Lower lobe of right lung (tissue), 2 donors: ENCODE measurements at regions not wholly inside any gene's neighbourhood (a gene's known extent, or its start where the extent isn't known, plus 50 kb on each side); places are given as distances from the start of the nearest gene placed in this dataset.

Source experiments
- ATAC-seq, 2 donors: fragments of 200-7000 bp; cut with Tn5 transposase; one replicate each; pipeline ENCODE4 v1.9.1; 2020 to 2022; ENCODE audit warnings: mild to moderate bottlenecking in 2 of 2, moderate library complexity in 2 of 2
- DNase-seq: peaks from one replicate; pipeline ENCODE4 v3.0.0-alpha.2; 2020
- H3K27ac ChIP-seq: fragments of 200-600 bp; one replicate; pipeline ENCODE4 v1.8.0; 2022
- H3K27me3 ChIP-seq: fragments of 200-600 bp; one replicate; pipeline ENCODE4 v1.8.0; 2022; ENCODE audit warnings: low read depth
- H3K36me3 ChIP-seq: fragments of 200-600 bp; one replicate; pipeline ENCODE4 v1.8.0; 2022; ENCODE audit warnings: mild to moderate bottlenecking
- H3K4me1 ChIP-seq: fragments of 200-600 bp; one replicate; pipeline ENCODE4 v1.8.0; 2022
- H3K4me3 ChIP-seq: fragments of 200-600 bp; one replicate; pipeline ENCODE4 v1.8.0; 2022; ENCODE audit warnings: mild to moderate bottlenecking
- H3K9me3 ChIP-seq: fragments of 200-600 bp; one replicate; pipeline ENCODE4 v1.8.0; 2022
- intact Hi-C: fragments of 100-400 bp; cut with DNase I; formaldehyde crosslinking; loops from one replicate; pipeline ENCODE4 v1.11.0; 2022
- TF ChIP-seq, protein P1 (sequence below): fragments of 200-600 bp; IDR thresholded peaks from one replicate; pipeline ENCODE4 v1.8.0; 2022; ENCODE audit warnings: antibody characterized with exemption, mild to moderate bottlenecking
- donor health status: DM: no; HTN: yes; CAD: no; lungs with severe emphysema.

DNA sequence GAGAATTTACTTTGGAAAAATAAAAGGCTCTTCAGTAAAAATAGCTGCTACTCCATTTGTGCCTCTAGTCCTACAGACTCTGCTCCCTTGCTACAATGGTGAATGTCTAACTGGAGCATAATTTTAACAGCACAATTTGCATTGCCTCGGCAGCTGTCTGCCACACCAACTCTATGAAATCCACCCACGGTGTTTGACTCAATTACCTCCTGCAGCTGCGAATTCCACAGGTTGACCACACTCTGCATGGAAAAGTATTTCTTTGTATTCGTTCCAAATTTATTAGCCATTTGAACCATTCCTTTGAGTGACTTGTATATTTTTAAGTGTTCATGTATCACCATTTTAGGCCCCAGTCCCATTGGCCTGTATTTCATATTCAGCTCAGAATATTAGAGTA is 182.1 kb upstream of the CCDC68 start:
- TF ChIP-seq, protein P1, sequence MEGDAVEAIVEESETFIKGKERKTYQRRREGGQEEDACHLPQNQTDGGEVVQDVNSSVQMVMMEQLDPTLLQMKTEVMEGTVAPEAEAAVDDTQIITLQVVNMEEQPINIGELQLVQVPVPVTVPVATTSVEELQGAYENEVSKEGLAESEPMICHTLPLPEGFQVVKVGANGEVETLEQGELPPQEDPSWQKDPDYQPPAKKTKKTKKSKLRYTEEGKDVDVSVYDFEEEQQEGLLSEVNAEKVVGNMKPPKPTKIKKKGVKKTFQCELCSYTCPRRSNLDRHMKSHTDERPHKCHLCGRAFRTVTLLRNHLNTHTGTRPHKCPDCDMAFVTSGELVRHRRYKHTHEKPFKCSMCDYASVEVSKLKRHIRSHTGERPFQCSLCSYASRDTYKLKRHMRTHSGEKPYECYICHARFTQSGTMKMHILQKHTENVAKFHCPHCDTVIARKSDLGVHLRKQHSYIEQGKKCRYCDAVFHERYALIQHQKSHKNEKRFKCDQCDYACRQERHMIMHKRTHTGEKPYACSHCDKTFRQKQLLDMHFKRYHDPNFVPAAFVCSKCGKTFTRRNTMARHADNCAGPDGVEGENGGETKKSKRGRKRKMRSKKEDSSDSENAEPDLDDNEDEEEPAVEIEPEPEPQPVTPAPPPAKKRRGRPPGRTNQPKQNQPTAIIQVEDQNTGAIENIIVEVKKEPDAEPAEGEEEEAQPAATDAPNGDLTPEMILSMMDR, result no peak
- intact Hi-C loops, result no loop called here

DNA sequence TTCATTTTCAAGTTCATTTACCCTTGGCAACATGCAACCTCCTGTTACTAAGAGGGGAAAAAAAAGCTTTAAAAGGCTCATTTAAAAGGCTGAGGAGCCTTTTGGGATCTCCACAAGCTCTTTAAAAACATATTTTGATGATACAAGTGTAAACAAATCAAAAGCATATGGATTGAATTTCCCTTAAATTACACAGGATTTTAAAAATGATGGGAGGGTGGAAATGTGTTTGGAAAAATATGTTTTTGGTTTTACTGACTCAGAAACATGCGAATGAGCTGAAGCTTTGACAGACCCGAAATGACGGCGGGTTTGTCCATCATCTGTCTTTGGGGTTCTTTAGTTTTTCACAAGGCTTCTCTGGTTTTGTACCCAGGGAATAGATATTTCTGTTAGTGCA is 180.6 kb upstream of the CCDC68 start:
- TF ChIP-seq, protein P1, result no peak
- no peak for ATAC-seq
- Histone ChIP-seq H3K36me3 (no peaks in the 10 kb centered on the region), H3K4me3 (no peak overlapping the region), H3K4me1 (no peaks in the 10 kb centered on the region), H3K27ac (no peak overlapping the region), H3K9me3 (no peaks in the 10 kb centered on the region), H3K27me3 (no peaks in the 10 kb centered on the region)
- no peak for DNase-seq
- intact Hi-C loops, result no loop called here

More for the DNA sequence above, 182.1 kb upstream of the CCDC68 start:
- no peak overlapping the region for H3K4me3 ChIP-seq
- no peaks in the 10 kb centered on the region for H3K36me3 ChIP-seq
- DNase-seq (no peak), ATAC-seq (no peak)
- H3K27me3 ChIP-seq, result no peaks in the 10 kb centered on the region
- H3K9me3 ChIP-seq, result no peaks in the 10 kb centered on the region
- no peaks in the 10 kb centered on the region for H3K4me1 ChIP-seq
- H3K27ac ChIP-seq, result no peak overlapping the region

DNA sequence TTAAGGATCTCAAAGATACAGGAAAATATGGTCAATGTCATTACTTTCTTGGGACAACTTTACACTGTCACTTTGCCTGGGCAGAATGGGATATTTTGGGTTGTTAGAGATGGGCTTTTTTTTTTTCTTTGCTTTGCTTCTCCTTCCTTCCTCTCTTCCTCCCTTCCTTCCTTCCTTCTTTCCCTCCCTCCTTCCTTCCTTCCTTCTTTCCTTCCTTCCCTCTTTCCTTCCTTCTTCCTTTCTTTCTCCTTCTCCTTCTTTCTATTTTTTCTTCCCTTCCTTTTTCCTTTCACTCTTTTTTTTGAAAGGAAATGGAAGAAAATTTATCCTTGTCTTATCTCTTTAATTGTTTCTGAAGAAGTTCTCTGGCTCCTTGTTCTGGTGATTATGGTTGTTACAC is 180.0 kb upstream of the CCDC68 start:
- no peak for ATAC-seq
- Histone ChIP-seq H3K4me3 (no peak overlapping the region), H3K36me3 (no peaks in the 10 kb centered on the region), H3K4me1 (no peaks in the 10 kb centered on the region), H3K27ac (no peak overlapping the region), H3K27me3 (no peaks in the 10 kb centered on the region), H3K9me3 (no peaks in the 10 kb centered on the region)
- DNase-seq, result no peak
- TF ChIP-seq, protein P1, result no peak
- intact Hi-C loops, result no loop called here

DNA sequence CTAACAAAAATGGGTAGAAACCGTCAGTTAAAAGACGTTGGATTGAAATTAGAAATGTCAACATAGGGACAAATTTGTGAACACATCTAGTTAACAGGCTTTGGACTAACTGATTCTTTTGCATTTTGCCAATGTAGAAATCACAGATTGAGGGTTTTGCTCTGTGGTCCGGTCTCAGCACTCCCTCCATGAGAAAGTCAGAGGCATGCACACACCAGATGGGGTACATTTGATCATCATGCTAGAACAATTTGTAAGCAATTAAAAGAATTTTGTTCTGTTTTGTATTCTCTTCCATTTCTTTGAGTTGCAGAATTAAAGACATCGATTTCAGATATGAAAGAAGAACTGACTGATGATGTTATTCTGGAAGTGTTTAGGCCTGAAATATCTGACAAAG is 179.1 kb upstream of the CCDC68 start:
- Histone ChIP-seq H3K27ac (no peak overlapping the region), H3K9me3 (no peaks in the 10 kb centered on the region), H3K27me3 (no peaks in the 10 kb centered on the region), H3K4me1 (no peaks in the 10 kb centered on the region), H3K36me3 (no peaks in the 10 kb centered on the region), H3K4me3 (no peak overlapping the region)
- intact Hi-C loops, result no loop called here
- DNase-seq (no peak), ATAC-seq (no peak)
- TF ChIP-seq, protein P1, result no peak

DNA sequence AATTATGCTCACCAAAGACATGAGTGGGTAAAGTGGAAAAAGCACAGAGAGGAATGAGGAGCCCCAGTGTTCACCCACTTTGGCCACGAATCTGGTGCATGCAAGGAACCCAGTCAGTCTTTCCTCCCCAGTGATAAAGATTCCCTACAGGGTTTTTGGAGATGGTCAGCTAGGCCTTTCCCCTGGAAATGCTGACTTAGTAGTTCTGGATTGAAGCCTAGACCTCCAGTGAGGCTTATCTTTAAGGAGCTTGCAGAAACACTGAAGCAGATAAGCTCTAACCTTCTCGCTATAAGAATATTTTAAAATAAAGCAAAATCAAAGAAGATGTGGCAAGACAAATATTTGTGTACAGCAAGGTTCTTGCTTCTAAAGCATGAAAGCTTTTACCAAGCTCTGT is 178.3 kb upstream of the CCDC68 start:
- no peak overlapping the region for H3K4me3 ChIP-seq
- ATAC-seq (no peak), DNase-seq (no peak)
- no peaks in the 10 kb centered on the region for H3K27me3 ChIP-seq
- intact Hi-C loops, result no loop called here
- H3K36me3 ChIP-seq, result no peaks in the 10 kb centered on the region
- H3K4me1 ChIP-seq, result no peaks in the 10 kb centered on the region
- no peaks in the 10 kb centered on the region for H3K9me3 ChIP-seq
- TF ChIP-seq, protein P1, result no peak
- H3K27ac ChIP-seq, result no peak overlapping the region

DNA sequence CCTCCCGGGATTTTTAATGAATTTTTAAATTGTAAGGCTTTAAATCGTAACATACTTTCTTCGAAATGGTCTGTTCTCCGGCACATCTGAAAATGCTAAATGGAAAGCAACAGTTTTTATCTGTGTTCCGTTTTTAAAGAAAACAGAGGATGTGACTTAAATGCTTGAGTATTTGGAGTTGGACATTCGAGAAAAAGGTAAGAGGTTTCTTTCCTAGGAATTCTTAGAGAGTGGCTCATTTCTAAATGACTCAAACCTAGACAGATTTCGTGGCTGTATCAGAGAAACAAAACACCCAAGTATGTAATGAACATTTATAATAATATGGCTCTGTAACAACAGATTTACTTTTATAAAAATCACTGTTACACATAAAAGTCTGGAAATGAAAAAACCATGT is 177.6 kb upstream of the CCDC68 start:
- DNase-seq (no peak), ATAC-seq (no peak)
- no peaks in the 10 kb centered on the region for H3K27me3 ChIP-seq
- intact Hi-C loops, result no loop called here
- TF ChIP-seq, protein P1, result no peak
- H3K9me3 ChIP-seq, result no peaks in the 10 kb centered on the region
- no peaks in the 10 kb centered on the region for H3K36me3 ChIP-seq
- H3K4me1 ChIP-seq, result no peaks in the 10 kb centered on the region
- H3K27ac ChIP-seq, result no peak overlapping the region
- no peak overlapping the region for H3K4me3 ChIP-seq
